Stimulated activated CD4-positive, alpha-beta T cell treated with anti-CD3 and anti-CD28 coated beads, Interleukin-1b, Interleukin-23, amount 100 ng/mL, for 48 hours (primary cell): ENCODE measurements at regions not wholly inside any gene's neighbourhood (a gene's known extent, or its start where the extent isn't known, plus 50 kb on each side); places are given as distances from the start of the nearest gene placed in this dataset.
"Not testable (repeated sequence)": the region's sequence is repeated elsewhere in the genome, so short reads cannot be mapped to it uniquely, and the experiment has no call there.

Experiments
- DNase-seq: peaks from one replicate; pipeline ENCODE4 v3.0.0-alpha.2; 2020

- DNase-seq, result no peak
Measured at GRCh38 chr11:19625438-19625837, 87.2 kb upstream of the NAV2 start.

DNA sequence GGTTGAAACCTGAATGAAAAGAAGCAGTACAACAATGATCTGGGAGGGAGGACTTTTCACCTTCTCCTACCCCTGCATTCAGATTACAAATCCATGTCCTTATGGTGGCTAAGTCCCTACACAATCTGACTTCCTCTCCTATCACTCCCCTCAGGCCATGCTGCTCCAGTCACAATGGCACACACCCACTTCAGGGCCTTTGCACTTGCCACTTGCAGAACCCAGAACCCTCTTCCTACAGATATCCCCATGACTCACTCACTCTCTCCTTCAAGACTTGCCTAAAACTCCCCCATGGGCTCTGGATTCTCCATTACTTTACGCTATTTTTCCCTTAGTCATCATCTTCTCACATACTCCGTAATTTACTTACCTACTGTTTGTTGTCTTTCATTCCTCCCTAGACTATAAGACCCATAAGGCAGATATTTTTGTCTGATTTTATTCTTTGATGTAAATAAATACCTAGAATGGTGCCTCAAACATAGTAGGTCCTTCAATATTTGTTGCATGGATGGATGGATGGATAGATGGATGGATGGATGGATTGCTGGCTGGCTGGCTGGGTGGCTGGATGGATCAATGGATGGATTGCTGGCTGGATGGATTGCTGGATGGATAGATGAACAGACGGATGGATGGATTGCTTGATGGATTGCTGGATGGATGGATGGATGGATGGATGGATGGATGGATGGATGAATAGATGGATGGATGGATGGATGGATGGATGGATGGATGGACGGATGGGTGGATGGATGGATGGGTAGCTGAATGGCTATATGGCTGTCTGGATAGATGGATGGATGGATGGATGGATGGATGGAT is 94.7 kb upstream of the NAV2 start:
- no peak for DNase-seq

- no peak for DNase-seq
Measured at GRCh38 chr11:19615341-19616183, 97.1 kb upstream of the NAV2 start.

DNA sequence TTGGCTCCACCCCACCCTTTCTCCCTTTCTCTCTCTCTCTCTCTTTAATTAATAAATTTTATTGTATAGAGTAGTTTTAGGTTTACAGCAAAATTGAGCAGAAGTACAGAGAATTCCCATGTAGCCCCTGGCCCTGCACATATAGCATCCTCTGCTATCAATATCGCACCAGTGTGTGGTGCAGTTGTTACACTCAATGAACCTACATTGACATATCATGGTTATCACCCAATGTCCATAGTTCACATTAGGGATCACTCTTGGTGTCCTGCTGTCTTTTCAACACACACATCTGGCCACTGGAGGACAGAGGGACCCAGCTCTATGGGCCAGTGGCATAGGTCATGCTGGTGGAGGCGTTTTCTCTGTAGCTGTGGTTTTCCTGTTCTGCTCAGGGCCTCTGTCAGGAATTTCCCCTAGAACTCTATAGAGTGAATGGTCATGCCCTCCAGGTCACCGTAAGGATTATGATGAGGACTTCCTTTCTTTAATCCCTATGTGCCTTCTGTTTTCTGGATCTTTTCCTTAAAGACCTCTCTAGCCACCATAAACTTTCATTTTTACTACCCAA is 98.2 kb upstream of the NAV2 start:
- DNase-seq, result no peak

- not testable (repeated sequence) for DNase-seq
Measured at GRCh38 chr11:19612025-19612424, 100.6 kb upstream of the NAV2 start.

DNA sequence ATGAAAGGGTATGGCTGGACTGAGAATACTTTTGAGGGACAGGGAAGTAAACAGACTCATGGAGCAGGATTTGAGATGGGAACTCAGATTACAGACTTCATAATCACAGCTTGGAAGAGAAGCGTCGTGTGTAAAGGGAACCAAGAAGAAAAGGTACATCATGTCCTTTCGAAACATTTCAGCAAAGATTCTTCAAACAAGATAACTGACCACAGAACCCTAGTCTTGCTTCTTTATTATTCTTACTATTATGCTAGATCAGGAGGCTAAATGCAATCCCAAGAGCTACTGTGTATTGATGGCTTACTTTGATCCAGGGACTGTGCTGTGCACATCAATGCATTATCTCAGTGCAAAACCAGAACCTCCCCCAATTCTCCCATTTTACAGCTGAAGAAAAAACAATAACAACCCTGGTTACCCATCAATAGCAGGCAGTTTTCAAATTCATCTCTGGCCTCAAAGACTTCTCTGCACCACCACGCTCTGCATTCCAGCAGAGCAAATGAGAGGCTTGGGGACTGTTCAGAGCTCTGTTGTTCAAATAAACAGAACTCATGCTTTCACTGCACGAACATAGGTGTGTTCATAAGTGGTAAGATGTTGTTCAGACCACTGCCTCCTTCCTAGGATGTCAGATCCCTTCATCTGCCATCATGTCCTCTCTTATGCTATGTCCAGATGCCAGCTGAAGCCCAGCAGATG is 104.8 kb upstream of the NAV2 start:
- no peak for DNase-seq

GRCh38 chr11:19606856-19607655 is 105.6 kb upstream of the NAV2 start:
- no peak for DNase-seq

GRCh38 chr11:19605520-19606371 is 106.9 kb upstream of the NAV2 start:
- no peak for DNase-seq

- no peak for DNase-seq
Measured at GRCh38 chr11:19604679-19605375, 107.8 kb upstream of the NAV2 start.

GRCh38 chr11:19603771-19604170 is 108.9 kb upstream of the NAV2 start:
- no peak for DNase-seq

- DNase-seq, result no peak
Measured at GRCh38 chr11:19602891-19603290, 109.7 kb upstream of the NAV2 start.

DNA sequence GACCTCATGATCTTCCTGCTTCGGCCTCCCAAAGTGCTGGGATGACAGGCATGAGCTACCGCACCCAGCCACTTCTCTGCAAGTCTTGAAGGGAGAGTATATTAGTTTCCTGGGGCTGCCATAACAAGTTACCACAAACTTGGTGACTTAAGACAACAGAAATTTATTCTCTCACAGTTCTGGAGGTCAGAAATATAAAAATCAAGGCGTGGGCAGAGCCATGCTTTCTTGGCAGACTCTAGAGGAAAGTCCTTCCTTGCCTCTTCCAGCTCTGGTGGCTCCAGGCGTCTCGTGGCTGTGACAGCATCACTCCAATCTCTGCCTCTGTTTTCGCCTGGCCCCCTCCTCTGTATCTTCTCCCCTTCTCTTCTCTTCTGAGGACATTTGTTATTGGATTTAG is 110.2 kb upstream of the NAV2 start:
- DNase-seq, result no peak

- DNase-seq, result no peak
Measured at GRCh38 chr11:19601235-19601634, 111.4 kb upstream of the NAV2 start.

DNA sequence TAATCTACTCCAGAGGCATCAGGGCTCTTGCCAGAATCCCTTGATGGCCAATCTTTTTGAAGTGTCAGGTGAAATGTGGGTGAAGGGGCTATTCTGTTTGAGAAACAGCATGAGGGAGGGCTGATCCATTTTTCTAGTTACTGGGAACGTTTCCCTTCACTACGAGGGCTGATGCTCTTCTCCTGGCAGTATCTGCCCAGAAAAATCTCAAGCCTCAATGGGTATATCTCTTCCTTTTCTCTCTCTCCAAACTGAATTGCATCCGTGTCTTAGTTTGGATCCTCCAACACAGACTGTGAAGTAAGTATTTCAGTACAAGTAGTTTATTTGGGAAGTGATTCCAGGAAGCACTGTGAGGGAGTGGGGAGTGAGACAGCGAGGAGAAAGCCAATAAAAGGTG is 113.0 kb upstream of the NAV2 start:
- no peak for DNase-seq

DNA sequence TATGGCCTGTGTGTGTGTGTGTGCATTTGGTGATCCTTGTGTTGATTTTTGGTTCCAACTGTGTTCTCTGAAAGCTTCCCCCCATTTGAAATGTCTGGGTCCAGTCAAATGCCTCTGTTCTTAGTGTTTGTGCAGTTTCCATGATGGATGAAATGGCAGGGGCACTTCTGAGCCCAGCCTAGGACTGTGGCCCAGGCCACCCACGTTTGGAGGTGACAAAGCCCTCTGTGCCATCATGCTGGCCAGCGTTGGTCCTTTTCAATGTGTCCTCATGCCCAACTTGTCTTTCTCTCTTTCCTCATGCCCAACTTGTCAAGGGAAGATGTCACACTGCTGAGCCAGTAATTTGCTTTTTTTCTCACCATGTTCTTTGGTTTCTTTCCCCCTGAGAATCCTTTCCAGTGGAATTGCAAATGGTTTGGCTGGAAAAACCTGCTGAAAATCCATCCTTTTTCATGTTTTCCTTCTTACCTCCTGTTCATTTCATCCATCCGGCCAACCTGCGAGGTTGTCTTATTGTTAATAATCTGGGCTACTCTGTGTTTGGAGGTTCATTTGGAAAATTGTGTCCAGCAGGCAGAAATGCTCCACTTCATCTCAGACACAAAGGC is 113.7 kb upstream of the NAV2 start:
- DNase-seq, result no peak

DNA sequence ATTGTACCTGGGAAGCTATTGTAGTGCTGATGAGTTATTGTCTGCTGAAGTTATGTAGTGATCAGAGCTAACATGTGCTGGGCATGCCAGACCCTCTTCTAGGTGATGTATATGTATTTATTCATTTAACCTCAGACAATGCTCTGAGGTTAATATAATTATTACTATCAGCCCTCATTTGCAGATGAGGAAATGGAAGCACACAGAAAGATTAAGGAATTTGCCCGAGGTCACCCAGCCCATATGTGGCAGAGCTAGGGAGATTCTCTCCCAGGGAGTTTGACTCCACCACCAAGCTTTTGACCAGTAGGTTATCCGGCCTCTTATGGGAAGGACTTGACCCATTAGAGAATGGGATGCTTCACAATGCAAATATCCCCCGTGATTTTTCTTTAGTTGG is 114.2 kb upstream of the NAV2 start:
- DNase-seq, result no peak

GRCh38 chr11:19597876-19598275 is 114.8 kb upstream of the NAV2 start:
- no peak for DNase-seq

DNA sequence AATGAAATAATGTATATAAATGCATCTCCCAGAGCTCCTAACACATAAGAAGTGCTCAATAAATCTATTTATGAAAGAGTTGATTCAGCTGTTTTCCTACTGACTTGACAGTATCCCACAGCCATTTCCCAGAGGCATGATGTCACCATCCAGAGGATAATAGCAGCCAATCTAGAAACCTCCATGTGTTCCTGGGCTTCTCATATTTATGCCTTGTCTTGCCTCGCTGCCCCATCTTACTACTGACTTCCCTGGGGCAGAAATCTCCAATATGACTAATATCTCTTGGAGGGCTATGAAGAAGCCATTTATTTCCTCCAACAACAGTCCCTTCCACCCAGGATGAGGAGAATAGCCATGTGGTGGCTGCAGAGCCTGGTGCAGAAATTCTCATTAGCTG is 115.4 kb upstream of the NAV2 start:
- no peak for DNase-seq

DNA sequence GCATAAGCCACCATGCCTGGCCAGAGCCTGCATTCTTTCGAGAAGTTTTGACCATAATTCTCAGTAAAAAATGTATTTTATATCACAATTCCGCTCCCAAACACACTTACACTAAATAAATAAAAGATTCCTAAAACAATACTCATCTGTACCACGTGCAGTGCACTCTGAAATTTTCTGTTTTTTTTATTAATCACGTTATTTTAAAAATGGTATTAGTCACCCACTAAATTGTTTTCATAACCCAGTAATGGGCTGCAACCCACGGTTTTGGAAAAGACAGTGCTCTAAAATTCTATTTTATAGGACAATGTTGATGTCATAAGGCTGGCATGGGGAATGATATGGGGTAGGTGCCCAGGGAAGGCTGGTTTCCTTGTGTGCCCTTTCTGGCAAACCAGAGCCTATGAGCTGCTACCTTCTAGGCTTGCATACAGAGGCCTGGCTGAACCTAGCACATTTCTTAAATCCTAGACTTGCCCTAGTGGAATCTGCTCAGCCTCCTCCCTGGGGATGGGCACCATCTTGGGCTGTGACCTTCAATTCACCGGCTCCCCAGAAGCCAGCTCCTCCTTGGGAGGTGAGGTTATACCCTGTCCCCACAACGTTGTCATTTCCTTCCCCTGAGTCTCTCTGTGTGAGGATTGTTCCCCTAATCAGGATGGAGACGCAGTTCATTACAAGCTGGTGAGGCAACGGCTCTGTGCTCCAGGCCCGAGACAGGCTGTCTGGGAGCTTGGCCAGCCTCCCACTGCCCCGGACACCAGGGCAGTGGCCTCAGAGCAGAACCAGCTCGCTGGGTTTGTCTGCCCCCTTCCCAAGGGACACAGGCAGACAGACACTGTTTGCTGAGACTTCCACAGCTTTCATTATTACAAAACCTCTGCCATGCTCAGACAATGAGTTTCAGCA is 116.5 kb upstream of the NAV2 start:
- no peak for DNase-seq
